Choroid plexus epithelial cell (primary cell): ENCODE measurements at regions not wholly inside any gene's neighbourhood (a gene's known extent, or its start where the extent isn't known, plus 50 kb on each side); places are given as distances from the start of the nearest gene placed in this dataset.

ENCODE experiments used
- DNase-seq: peaks from one replicate; pipeline ENCODE4 v3.0.0-alpha.2; 2010; ENCODE audit warnings: low read depth
- H3K4me3 ChIP-seq: 2 replicates; pipeline ENCODE4 v1.5.1; 2011; ENCODE audit warnings: low read depth, mild to moderate bottlenecking, control low read depth, low read length, moderate library complexity
- TF ChIP-seq, protein P1 (sequence below): conservative IDR thresholded peaks from 2 replicates; pipeline ENCODE4 v1.5.1; 2011; ENCODE audit warnings: low read depth, mild to moderate bottlenecking, control low read depth, inconsistent platforms, low read length, moderate library complexity

DNA sequence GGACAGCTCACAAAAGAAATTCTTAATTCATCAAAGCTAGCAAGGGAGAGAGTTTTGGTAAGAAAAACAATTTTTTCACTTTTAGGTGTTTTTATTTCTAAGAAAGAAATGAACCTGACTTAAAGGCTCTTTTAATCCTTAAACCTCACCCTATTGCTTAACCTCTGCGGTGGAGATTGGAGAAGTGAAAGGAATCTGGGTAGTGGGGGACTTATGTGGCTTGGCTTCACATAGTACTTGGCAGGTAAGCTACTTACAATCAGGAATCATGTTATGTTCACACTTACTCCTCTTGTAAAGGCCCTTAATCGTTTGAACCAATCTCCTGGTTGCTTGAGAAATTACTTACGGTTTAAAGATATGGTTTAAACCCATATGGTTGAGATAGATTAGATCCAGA, 104.8 kb downstream of the ISOC1 start:
- no peak overlapping the region for H3K4me3 ChIP-seq
- TF ChIP-seq, protein P1, sequence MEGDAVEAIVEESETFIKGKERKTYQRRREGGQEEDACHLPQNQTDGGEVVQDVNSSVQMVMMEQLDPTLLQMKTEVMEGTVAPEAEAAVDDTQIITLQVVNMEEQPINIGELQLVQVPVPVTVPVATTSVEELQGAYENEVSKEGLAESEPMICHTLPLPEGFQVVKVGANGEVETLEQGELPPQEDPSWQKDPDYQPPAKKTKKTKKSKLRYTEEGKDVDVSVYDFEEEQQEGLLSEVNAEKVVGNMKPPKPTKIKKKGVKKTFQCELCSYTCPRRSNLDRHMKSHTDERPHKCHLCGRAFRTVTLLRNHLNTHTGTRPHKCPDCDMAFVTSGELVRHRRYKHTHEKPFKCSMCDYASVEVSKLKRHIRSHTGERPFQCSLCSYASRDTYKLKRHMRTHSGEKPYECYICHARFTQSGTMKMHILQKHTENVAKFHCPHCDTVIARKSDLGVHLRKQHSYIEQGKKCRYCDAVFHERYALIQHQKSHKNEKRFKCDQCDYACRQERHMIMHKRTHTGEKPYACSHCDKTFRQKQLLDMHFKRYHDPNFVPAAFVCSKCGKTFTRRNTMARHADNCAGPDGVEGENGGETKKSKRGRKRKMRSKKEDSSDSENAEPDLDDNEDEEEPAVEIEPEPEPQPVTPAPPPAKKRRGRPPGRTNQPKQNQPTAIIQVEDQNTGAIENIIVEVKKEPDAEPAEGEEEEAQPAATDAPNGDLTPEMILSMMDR, result no peak
- no peak for DNase-seq

DNA sequence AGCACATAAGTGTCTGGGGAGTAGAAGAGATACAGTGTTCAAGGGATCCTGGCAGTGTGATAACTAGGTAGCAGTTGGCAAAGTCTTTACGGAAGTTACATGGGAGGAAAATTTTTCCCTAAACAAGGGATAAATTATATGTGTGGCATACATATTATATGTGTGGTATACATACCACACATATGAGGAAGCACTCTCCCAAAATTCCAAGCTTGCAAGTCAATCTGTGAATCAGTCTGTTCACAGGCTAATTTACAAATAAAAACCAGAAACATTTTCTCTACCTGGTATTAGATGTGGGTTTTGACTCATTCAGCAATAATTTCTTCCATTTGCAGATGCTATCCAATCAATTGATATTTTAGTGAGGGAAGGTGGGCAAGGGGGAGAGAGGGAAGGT, 110.0 kb downstream of the ISOC1 start:
- H3K4me3 ChIP-seq, result no peak overlapping the region
- TF ChIP-seq, protein P1, result no peak
- DNase-seq, result no peak

DNA sequence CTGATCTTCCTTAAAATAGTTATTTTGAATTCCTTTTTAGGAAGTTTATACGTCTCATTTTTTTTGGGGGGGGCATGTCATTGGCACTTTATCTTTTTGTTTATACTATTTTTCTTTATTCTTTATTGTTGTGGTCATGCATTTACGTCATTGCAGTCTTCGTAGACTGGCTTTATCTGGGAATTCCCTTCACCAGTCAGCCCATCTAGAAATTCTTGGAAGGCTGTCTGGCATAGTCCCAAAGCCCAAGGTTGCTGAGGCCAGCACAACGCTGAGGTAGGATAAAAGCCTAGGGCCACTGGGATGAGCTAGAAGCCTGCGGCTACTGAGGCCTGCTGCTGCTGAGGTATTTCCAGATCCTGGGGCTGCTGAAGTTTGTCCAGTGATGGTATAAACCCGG, 121.5 kb downstream of the ISOC1 start:
- H3K4me3 ChIP-seq, result no peak overlapping the region
- TF ChIP-seq, protein P1, result no peak
- DNase-seq, result no peak

DNA sequence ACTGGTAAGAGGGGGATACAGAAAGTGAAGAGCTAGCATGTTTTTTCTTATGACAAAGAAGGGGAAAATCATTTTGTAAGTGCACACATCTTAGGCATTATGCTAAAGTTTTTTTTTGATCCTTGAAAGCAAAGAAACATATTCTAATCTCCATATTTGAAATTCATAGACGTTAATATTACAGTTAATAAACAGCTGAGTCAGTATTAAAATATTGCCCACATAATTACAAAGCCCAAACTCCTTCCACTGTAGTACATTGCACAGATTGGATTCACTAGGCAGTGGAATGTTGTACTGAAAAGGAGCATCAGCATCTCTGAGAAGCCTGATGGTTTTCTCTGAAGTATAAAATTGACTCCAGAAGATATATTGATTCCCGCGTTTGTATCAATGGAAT, 122.6 kb downstream of the ISOC1 start:
- H3K4me3 ChIP-seq, result no peak overlapping the region
- DNase-seq, result no peak
- TF ChIP-seq, protein P1, result no peak

DNA sequence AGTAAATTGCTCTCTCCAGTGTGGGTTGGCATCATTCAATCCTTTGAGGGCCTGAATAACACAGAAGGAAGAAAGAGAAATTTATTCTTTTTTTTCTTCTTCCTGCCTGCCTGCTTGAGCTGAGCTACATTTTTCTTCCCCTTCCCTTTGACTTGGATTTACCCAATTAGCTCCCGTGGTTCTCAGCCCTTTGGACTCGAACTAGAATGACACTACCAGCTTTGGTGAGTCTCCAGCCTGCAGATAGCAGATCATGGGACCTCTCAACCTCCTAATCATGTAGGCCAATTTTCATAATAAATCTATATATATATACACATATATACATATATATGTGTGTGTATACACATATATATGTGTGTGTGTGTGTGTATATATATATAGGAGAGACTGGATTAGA, 128.6 kb downstream of the ISOC1 start:
- no peak for DNase-seq
- TF ChIP-seq, protein P1, result no peak
- no peak overlapping the region for H3K4me3 ChIP-seq

DNA sequence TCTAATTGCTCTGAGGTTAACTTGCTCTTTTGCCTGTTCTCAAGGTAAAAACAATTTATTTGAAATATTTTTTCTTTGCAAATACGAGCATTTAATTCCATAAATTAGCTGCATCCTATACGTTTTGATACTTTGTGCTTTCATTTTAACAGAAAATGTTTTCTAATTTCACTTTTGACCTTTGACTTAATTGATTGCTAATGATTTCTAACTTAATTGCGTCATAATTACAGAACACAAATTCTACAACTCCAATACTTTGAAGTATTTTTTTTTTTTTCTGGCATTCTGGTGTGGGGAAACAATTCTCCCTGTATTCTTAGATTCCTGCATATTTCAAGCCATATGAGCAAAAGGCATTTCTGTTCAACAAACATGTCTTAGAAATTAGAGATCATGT, 134.0 kb downstream of the ISOC1 start:
- H3K4me3 ChIP-seq, result no peak overlapping the region
- DNase-seq, result no peak
- TF ChIP-seq, protein P1, result no peak

DNA sequence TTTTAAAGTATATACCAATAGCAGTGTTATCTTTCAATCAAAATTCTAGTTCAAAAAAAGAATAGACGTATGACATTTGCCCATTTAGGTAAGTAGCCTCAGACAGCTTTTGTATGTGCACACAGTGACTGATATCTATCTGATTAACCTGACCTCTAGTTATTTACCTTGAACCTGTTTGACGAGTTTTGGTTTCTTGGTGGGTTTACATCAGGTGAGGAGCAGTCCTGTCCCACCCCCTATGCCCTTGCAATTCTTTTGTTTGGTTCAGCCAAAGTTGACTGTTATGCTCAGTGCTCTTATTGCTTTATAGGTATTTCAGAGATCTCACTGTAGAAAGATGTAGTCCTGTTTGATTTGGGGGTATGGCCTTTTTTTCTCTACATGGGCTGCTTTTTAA, 147.2 kb downstream of the ISOC1 start:
- TF ChIP-seq, protein P1, result no peak

More for the DNA sequence above, 147.2 kb downstream of the ISOC1 start:
- no peak for DNase-seq
- no peak overlapping the region for H3K4me3 ChIP-seq
